ENCODE measurements at regions not wholly inside any gene's neighbourhood (a gene's known extent, or its start where the extent isn't known, plus 50 kb on each side); places are given as distances from the start of the nearest gene placed in this dataset.

DNA sequence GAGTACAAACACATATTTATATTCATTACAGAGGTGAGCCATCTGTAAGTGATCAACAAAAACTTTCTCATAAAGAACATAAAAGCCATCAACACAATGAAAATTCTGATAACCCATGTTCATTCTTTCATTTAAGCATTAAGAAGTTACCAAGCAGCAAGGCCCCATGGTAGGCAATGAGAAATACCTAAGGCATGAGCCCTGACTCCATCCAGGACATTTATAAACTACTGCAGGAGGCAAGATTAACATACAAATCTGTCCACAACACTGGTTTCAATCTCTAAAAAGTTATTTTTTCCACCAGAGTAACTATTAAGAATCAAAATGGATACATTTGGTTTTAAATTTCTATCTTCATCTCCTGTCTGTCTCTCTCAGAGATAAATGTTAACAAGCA lies 76.1 kb downstream of the SIPA1L2 start:
- Histone ChIP-seq H3K36me3 (ENCODE audit: control insufficient read depth, insufficient read depth, low read length) (no peaks in the 10 kb centered on the region), H3K9ac (ENCODE audit: insufficient read depth in 1 of 2, low read depth in 2 of 2, low read length in 2 of 2) (no peak overlapping the region), H3K27me3 (ENCODE audit: control insufficient read depth in 2 of 2, insufficient read depth in 2 of 2, low read length in 2 of 2) (no peaks in the 10 kb centered on the region), H3K79me2 (ENCODE audit: control insufficient read depth, insufficient read depth, low read length) (no peaks in the 10 kb centered on the region), H3K9me3 (replicated peaks; ENCODE audit: control insufficient read depth, insufficient read depth, low read depth, low read length) (no peaks in the 10 kb centered on the region), H3K4me3 (no peak overlapping the region), H3K9me1 (ENCODE audit: control insufficient read depth, insufficient read depth, low read length) (no peaks in the 10 kb centered on the region), H3K4me1 (replicated peaks in 1 of 2; ENCODE audit: control insufficient read depth in 2 of 2, insufficient read depth in 2 of 2, low read length in 2 of 2) (no peaks in the 10 kb centered on the region), H3K27ac (ENCODE audit: extremely low read depth, low read depth, low read length) (no peak overlapping the region), H4K20me1 (replicated peaks; ENCODE audit: control insufficient read depth, insufficient read depth, low read length) (no peaks in the 10 kb centered on the region), H3K4me2 (ENCODE audit: insufficient read depth, low read length) (no peak overlapping the region), H2AFZ (ENCODE audit: low read depth, low read length) (no peak overlapping the region)
- no TSS peak for BruUV-seq (replicated peaks)
- no peak for DNase-seq (ENCODE audit: extremely low read depth in 1 of 4, low spot score in 3 of 4)
- intact Hi-C loops (cut with micrococcal nuclease), result no loop called here
- TF ChIP-seq, protein P1, sequence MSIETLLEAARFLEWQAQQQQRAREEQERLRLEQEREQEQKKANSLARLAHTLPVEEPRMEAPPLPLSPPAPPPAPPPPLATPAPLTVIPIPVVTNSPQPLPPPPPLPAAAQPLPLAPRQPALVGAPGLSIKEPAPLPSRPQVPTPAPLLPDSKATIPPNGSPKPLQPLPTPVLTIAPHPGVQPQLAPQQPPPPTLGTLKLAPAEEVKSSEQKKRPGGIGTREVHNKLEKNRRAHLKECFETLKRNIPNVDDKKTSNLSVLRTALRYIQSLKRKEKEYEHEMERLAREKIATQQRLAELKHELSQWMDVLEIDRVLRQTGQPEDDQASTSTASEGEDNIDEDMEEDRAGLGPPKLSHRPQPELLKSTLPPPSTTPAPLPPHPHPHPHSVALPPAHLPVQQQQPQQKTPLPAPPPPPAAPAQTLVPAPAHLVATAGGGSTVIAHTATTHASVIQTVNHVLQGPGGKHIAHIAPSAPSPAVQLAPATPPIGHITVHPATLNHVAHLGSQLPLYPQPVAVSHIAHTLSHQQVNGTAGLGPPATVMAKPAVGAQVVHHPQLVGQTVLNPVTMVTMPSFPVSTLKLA (conservative IDR thresholded peaks at IDR 0.05), result no peak
- no peak for TF ChIP-seq NR2C1 (IDR thresholded peaks at IDR 0.05)
- TF ChIP-seq NR2C1 (tag; IDR thresholded peaks at IDR 0.05), result no peak
- no peak for TF ChIP-seq C11orf30 (IDR thresholded peaks at IDR 0.05; ENCODE audit: low read depth)
- TF ChIP-seq, protein P2, sequence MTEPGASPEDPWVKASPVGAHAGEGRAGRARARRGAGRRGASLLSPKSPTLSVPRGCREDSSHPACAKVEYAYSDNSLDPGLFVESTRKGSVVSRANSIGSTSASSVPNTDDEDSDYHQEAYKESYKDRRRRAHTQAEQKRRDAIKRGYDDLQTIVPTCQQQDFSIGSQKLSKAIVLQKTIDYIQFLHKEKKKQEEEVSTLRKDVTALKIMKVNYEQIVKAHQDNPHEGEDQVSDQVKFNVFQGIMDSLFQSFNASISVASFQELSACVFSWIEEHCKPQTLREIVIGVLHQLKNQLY (CRISPR knock-in tag; conservative IDR thresholded peaks at IDR 0.05), result no peak
- no peak for TF ChIP-seq ZBTB8A (IDR thresholded peaks at IDR 0.05; ENCODE audit: partially characterized antibody)
- TF ChIP-seq NR2F6 (CRISPR knock-in tag; IDR thresholded peaks at IDR 0.05), result no peak
- FAIRE-seq, result no peak
- in situ Hi-C loops (cut with MboI), result no loop called here
- CTCF ChIA-PET (ENCODE audit: low intra/inter-chr PET ratio), result no interaction called here
- POLR2A ChIA-PET, result no interaction called here
- ATAC-seq, result no peak

Data from K562 (cell line).